OCI-LY3 (cell line): ENCODE measurements at regions not wholly inside any gene's neighbourhood (a gene's known extent, or its start where the extent isn't known, plus 50 kb on each side); places are given as distances from the start of the nearest gene placed in this dataset.
A peak's percentile ranks its signal among the peaks of the same experiment; 100 is the strongest.
"Not testable (repeated sequence)": the region's sequence is repeated elsewhere in the genome, so short reads cannot be mapped to it uniquely, and the experiment has no call there.

ENCODE experiments used
- H2AFZ ChIP-seq: fragments of 200-600, 300-600 bp; shearing (Covaris generic); 2 replicates; pipeline ENCODE4 v1.6.0; 2014; ENCODE audit warnings: antibody characterized with exemption, low read depth, low read length
- H3K27ac ChIP-seq: fragments of 200-600, 300-600 bp; sonication (generic); 2 replicates; pipeline ENCODE4 v1.5.1; 2014; ENCODE audit warnings: mild to moderate bottlenecking, low read length, moderate library complexity, mixed read lengths
- H3K27me3 ChIP-seq: fragments of 200-600, 300-600 bp; sonication (generic); 2 replicates; pipeline ENCODE4 v1.6.1; 2014; ENCODE audit warnings: low read depth, low read length, mixed read lengths
- H3K36me3 ChIP-seq: fragments of 200-600, 300-600 bp; sonication (generic); replicated peaks from 2 replicates; pipeline ENCODE3; 2014; ENCODE audit warnings: low read depth, low read length, mixed read lengths
- H3K4me1 ChIP-seq: fragments of 300-600, 200-600 bp; sonication (generic); 2 replicates; pipeline ENCODE4 v1.6.1; 2014; ENCODE audit warnings: low read length, mixed read lengths
- H3K4me2 ChIP-seq: fragments of 200-600, 300-600 bp; sonication (generic); 2 replicates; pipeline ENCODE4 v1.6.1; 2014; ENCODE audit warnings: low read length, mixed read lengths
- H3K4me3 ChIP-seq: fragments of 300-600, 200-600 bp; sonication (generic); 2 replicates; pipeline ENCODE4 v1.5.1; 2014; ENCODE audit warnings: antibody characterized with exemption, mild to moderate bottlenecking, low read length, moderate library complexity
- H3K79me2 ChIP-seq: fragments of 300-600, 200-600 bp; shearing (Covaris generic); 2 replicates; pipeline ENCODE4 v1.6.1; 2014; ENCODE audit warnings: mild to moderate bottlenecking, low read length, mixed read lengths
- H3K9ac ChIP-seq: fragments of 300-600, 200-600 bp; shearing (Covaris generic); 2 replicates; pipeline ENCODE4 v1.6.0; 2014; ENCODE audit warnings: mild to moderate bottlenecking, low read length, moderate library complexity
- H3K9me3 ChIP-seq: fragments of 200-600, 300-600 bp; shearing (Covaris generic); 2 replicates; pipeline ENCODE4 v1.6.1; 2014; ENCODE audit warnings: low read length, mixed read lengths; ENCODE audit not compliant: insufficient read depth
- H4K20me1 ChIP-seq: fragments of 200-600, 300-600 bp; sonication (generic); 2 replicates; pipeline ENCODE4 v1.6.1; 2016; ENCODE audit warnings: low read length, mixed read lengths; ENCODE audit not compliant: insufficient read depth
- EZH2phosphoT487 ChIP-seq: fragments of 200-600 bp; shearing (Covaris generic); IDR thresholded peaks from 2 replicates; pipeline ENCODE4 v1.6.1; 2018; ENCODE audit warnings: antibody characterized with exemption, mixed run types, low read depth
- TF ChIP-seq, protein P1 (sequence below): fragments of 200-600, 300-600 bp; sonication (generic); IDR thresholded peaks from 2 replicates; pipeline ENCODE4 v1.5.1; 2014; ENCODE audit warnings: antibody characterized with exemption, low read length, low read depth

- Histone ChIP-seq H3K9me3 (no peaks in the 10 kb centered on the region; the same call in 1 of the 2 replicates), H3K4me1 (peaks cover 16% of the 10 kb centered on the region), H4K20me1 (no peaks in the 10 kb centered on the region), H3K9ac (no peak overlapping the region), H3K27ac (no peak overlapping the region), H3K4me3 (no peak overlapping the region), H3K4me2 (no peak overlapping the region), H3K36me3 (no peaks in the 10 kb centered on the region), H3K79me2 (no peaks in the 10 kb centered on the region), H2AFZ (no peak overlapping the region), H3K27me3 (peaks cover 30% of the 10 kb centered on the region)
- TF ChIP-seq, protein P1, sequence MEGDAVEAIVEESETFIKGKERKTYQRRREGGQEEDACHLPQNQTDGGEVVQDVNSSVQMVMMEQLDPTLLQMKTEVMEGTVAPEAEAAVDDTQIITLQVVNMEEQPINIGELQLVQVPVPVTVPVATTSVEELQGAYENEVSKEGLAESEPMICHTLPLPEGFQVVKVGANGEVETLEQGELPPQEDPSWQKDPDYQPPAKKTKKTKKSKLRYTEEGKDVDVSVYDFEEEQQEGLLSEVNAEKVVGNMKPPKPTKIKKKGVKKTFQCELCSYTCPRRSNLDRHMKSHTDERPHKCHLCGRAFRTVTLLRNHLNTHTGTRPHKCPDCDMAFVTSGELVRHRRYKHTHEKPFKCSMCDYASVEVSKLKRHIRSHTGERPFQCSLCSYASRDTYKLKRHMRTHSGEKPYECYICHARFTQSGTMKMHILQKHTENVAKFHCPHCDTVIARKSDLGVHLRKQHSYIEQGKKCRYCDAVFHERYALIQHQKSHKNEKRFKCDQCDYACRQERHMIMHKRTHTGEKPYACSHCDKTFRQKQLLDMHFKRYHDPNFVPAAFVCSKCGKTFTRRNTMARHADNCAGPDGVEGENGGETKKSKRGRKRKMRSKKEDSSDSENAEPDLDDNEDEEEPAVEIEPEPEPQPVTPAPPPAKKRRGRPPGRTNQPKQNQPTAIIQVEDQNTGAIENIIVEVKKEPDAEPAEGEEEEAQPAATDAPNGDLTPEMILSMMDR: no peak
- TF ChIP-seq EZH2phosphoT487: no peak
Measured at GRCh38 chr11:64437426-64437825, 78.5 kb downstream of the RPS6KA4 start.

- H3K4me2 ChIP-seq: peak overlapping the region; percentile 15
Measured at GRCh38 chr11:64438986-64439771, 80.2 kb downstream of the RPS6KA4 start.

GRCh38 chr11:64439772-64440491 lies 81.0 kb downstream of the RPS6KA4 start:
- not testable (repeated sequence) for H3K4me3 ChIP-seq, H3K36me3 ChIP-seq, H4K20me1 ChIP-seq, H3K79me2 ChIP-seq, H3K9me3 ChIP-seq, H3K27ac ChIP-seq, H2AFZ ChIP-seq, H3K9ac ChIP-seq, H3K4me2 ChIP-seq
- H3K27me3 ChIP-seq: peaks cover 34% of the 10 kb centered on the region
- H3K4me1 ChIP-seq: peaks cover 23% of the 10 kb centered on the region

More at GRCh38 chr11:64438986-64439771, 80.2 kb downstream of the RPS6KA4 start:
- H3K9ac ChIP-seq: no peak overlapping the region
- no peak for TF ChIP-seq EZH2phosphoT487
- TF ChIP-seq, protein P1: no peak
- peaks cover 34% of the 10 kb centered on the region for H3K27me3 ChIP-seq
- no peak overlapping the region for H3K27ac ChIP-seq
- H3K36me3 ChIP-seq: no peaks in the 10 kb centered on the region
- no peak overlapping the region for H3K4me3 ChIP-seq
- no peaks in the 10 kb centered on the region for H4K20me1 ChIP-seq
- no peaks in the 10 kb centered on the region for H3K79me2 ChIP-seq
- H2AFZ ChIP-seq: no peak overlapping the region
- H3K9me3 ChIP-seq: no peaks in the 10 kb centered on the region; the same call in 1 of the 2 replicates
- peaks cover 23% of the 10 kb centered on the region for H3K4me1 ChIP-seq

DNA sequence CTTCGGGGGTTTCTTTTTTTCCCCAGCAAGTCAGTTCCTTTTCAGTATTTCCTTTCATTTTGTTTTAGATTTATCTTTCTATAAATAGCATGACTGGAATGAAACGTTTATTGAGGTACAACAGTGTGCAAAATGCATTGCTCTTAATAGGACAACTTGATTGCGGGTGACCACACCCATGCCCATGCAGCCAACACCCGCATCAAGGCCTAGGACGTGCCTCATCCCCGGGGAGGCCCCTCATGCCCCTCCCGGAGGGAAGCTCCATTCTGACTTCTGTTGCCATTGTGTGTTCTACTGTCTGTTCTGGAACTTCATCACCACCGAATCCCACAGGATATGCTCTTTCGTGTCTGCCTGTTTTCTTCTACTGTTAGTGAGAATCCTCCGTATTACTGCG lies 82.2 kb downstream of the RPS6KA4 start:
- no peak overlapping the region for H2AFZ ChIP-seq
- no peak overlapping the region for H3K9ac ChIP-seq
- H3K27ac ChIP-seq: no peak overlapping the region
- H3K27me3 ChIP-seq: peaks cover 25% of the 10 kb centered on the region
- no peak overlapping the region for H3K4me3 ChIP-seq
- no peaks in the 10 kb centered on the region for H3K79me2 ChIP-seq
- no peaks in the 10 kb centered on the region; the same call in 1 of the 2 replicates for H3K9me3 ChIP-seq
- H3K36me3 ChIP-seq: no peaks in the 10 kb centered on the region
- H4K20me1 ChIP-seq: no peaks in the 10 kb centered on the region
- TF ChIP-seq, protein P1: no peak
- TF ChIP-seq EZH2phosphoT487: no peak
- H3K4me2 ChIP-seq: no peak overlapping the region
- peaks cover 23% of the 10 kb centered on the region for H3K4me1 ChIP-seq
